ENCODE measurements at regions not wholly inside any gene's neighbourhood (a gene's known extent, or its start where the extent isn't known, plus 50 kb on each side); places are given as distances from the start of the nearest gene placed in this dataset.

GRCh38 chr14:26932606-26933005 is 334.8 kb upstream of the NOVA1 start:
- DNase-seq, result no peak

GRCh38 chr14:26933431-26933830 is 335.6 kb upstream of the NOVA1 start:
- no peak for DNase-seq

GRCh38 chr14:26934151-26934550 is 336.3 kb upstream of the NOVA1 start:
- DNase-seq, result no peak

- DNase-seq, result no peak
These were observed 337.9 kb upstream of the NOVA1 start for GRCh38 chr14:26935733-26936132.

- DNase-seq, result no peak
These were observed 340.2 kb upstream of the NOVA1 start for GRCh38 chr14:26938054-26938453.

GRCh38 chr14:26939755-26940154 is 341.9 kb upstream of the NOVA1 start:
- no peak for DNase-seq

GRCh38 chr14:26941521-26941920 is 343.7 kb upstream of the NOVA1 start:
- DNase-seq, result peak; percentile 30

- DNase-seq, result no peak
These were observed 349.4 kb upstream of the NOVA1 start for GRCh38 chr14:26947265-26947664.

GRCh38 chr14:26959437-26959836 is 361.6 kb upstream of the NOVA1 start:
- peak; percentile 22 for DNase-seq

- peak; percentile 18 for DNase-seq
These were observed 362.3 kb upstream of the NOVA1 start for GRCh38 chr14:26959972-26960660.

GRCh38 chr14:26963711-26964110 is 365.9 kb upstream of the NOVA1 start:
- no peak for DNase-seq

- no peak for DNase-seq
These were observed 367.7 kb upstream of the NOVA1 start for GRCh38 chr14:26965490-26965889.

- no peak for DNase-seq
These were observed 369.1 kb upstream of the NOVA1 start for GRCh38 chr14:26966908-26967307.

GRCh38 chr14:26974965-26975364 is 377.1 kb upstream of the NOVA1 start:
- no peak for DNase-seq

GRCh38 chr14:26982071-26982470 is 384.2 kb upstream of the NOVA1 start:
- no peak for DNase-seq

GRCh38 chr14:26984311-26985177 is 386.7 kb upstream of the NOVA1 start:
- peak; percentile 83 for DNase-seq

GRCh38 chr14:26987744-26988363 is 390.0 kb upstream of the NOVA1 start:
- no peak for DNase-seq

GRCh38 chr14:26990946-26991345 is 393.1 kb upstream of the NOVA1 start:
- DNase-seq, result no peak

- no peak for DNase-seq
These were observed 394.7 kb upstream of the NOVA1 start for GRCh38 chr14:26992403-26993115.

- no peak for DNase-seq
These were observed 395.7 kb upstream of the NOVA1 start for GRCh38 chr14:26993556-26993955.

- DNase-seq, result no peak
These were observed 397.5 kb upstream of the NOVA1 start for GRCh38 chr14:26995301-26995700.

GRCh38 chr14:26996246-26996645 is 398.4 kb upstream of the NOVA1 start:
- DNase-seq, result no peak

GRCh38 chr14:27002179-27002578 is 404.3 kb upstream of the NOVA1 start:
- DNase-seq, result no peak

Measured in NCI-H82 (cell line).